ENCODE measurements at regions not wholly inside any gene's neighbourhood (a gene's known extent, or its start where the extent isn't known, plus 50 kb on each side); places are given as distances from the start of the nearest gene placed in this dataset.

DNA sequence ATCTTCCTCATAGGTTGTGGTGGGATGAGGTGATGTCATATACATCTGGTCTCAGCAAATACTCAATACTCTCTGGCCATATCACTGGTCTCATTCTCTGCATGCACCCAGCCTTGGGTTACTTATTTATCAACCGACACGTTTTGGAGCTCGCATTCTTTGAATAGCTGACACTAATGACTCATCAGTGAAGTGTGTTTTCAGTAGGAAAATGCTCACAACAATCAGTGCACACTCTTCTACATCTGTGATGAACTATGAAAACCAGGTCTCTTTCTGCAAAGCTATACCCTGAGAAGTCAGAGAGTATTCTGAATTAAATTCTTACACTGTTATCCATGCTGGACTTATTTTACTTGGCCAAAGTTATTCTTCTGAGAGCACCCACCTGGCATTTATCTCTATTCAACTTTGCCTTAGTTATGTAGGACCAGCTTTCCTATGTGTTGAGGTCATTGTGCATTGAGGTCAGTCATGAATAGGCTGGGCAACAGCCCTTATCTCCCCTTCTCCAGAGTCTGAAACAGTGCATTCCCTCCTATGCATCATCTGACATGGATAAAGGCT, 58.7 kb upstream of the DHX15 start:
- Histone ChIP-seq H2BK12ac (ENCODE audit: low read length) (no peak overlapping the region), H2BK120ac (ENCODE audit: low read depth, low read length) (no peak overlapping the region), H3K79me1 (ENCODE audit: low read depth, low read length) (no peaks in the 10 kb centered on the region), H3K4me3 (ENCODE audit: low read length in 2 of 2) (no peak overlapping the region), H3K14ac (ENCODE audit: low read length) (no peak overlapping the region), H3K27ac (replicated peaks; ENCODE audit: low read length) (no peak overlapping the region), H2AFZ (ENCODE audit: low read length) (no peak overlapping the region), H2BK15ac (ENCODE audit: low read length) (no peak overlapping the region), H2AK5ac (ENCODE audit: low read depth, low read length) (no peak overlapping the region), H3K4me2 (ENCODE audit: insufficient read depth, low read length, poor library complexity, severe bottlenecking) (no peak overlapping the region), H3K23ac (ENCODE audit: low read depth, low read length, poor library complexity) (no peak overlapping the region), H4K91ac (ENCODE audit: low read depth, low read length, poor library complexity) (no peak overlapping the region), H3K18ac (ENCODE audit: low read length) (no peak overlapping the region), H4K8ac (ENCODE audit: low read depth, low read length) (no peak overlapping the region), H3K9me3 (replicated peaks in 1 of 2; ENCODE audit: control insufficient read depth in 2 of 2, insufficient read depth in 1 of 2, low read depth in 1 of 2, low read length in 2 of 2) (no peaks in the 10 kb centered on the region), H3K4me1 (ENCODE audit: control insufficient read depth in 2 of 2, insufficient read depth in 1 of 2, low read depth in 1 of 2, low read length in 2 of 2) (no peaks in the 10 kb centered on the region), H3K4ac (ENCODE audit: low read length) (no peak overlapping the region), H3K36me3 (replicated peaks in 1 of 2; ENCODE audit: control insufficient read depth in 2 of 2, insufficient read depth in 2 of 2, low read length in 2 of 2) (no peaks in the 10 kb centered on the region), H2BK5ac (ENCODE audit: low read length) (no peak overlapping the region), H3K9ac (ENCODE audit: low read depth, low read length, poor library complexity) (no peak overlapping the region), H3K27me3 (ENCODE audit: control insufficient read depth in 3 of 3, insufficient read depth in 3 of 3, low read depth in 1 of 3, low read length in 3 of 3) (no peaks in the 10 kb centered on the region)
- WGBS, 2 donors (ENCODE audit: extremely low coverage in 2 of 2, insufficient read length in 2 of 2, insufficient replicate concordance in 1 of 2) = no CpG with 5 or more reads among the region's 3 CpGs
- no peak for DNase-seq (ENCODE audit: low spot score)

- no peaks in the 10 kb centered on the region for H3K9me3 ChIP-seq (replicated peaks in 1 of 2; ENCODE audit: control insufficient read depth in 2 of 2, insufficient read depth in 1 of 2, low read depth in 1 of 2, low read length in 2 of 2)
- H3K14ac ChIP-seq (ENCODE audit: low read length) = no peak overlapping the region
- H2BK15ac ChIP-seq (ENCODE audit: low read length) = no peak overlapping the region
- no peaks in the 10 kb centered on the region for H3K4me1 ChIP-seq (ENCODE audit: control insufficient read depth in 2 of 2, insufficient read depth in 1 of 2, low read depth in 1 of 2, low read length in 2 of 2)
- H3K36me3 ChIP-seq (replicated peaks in 1 of 2; ENCODE audit: control insufficient read depth in 2 of 2, insufficient read depth in 2 of 2, low read length in 2 of 2) = no peaks in the 10 kb centered on the region
- no peak overlapping the region for H2AK5ac ChIP-seq (ENCODE audit: low read depth, low read length)
- H2BK12ac ChIP-seq (ENCODE audit: low read length) = no peak overlapping the region
- H2AFZ ChIP-seq (ENCODE audit: low read length) = no peak overlapping the region
- DNase-seq (ENCODE audit: low spot score) = no peak
- H3K27me3 ChIP-seq (ENCODE audit: control insufficient read depth in 3 of 3, insufficient read depth in 3 of 3, low read depth in 1 of 3, low read length in 3 of 3) = no peaks in the 10 kb centered on the region
- no peak overlapping the region for H2BK120ac ChIP-seq (ENCODE audit: low read depth, low read length)
- WGBS, 2 donors (ENCODE audit: extremely low coverage in 2 of 2, insufficient read length in 2 of 2, insufficient replicate concordance in 1 of 2) = no CpG with 5 or more reads among the region's 8 CpGs
- no peak overlapping the region for H3K4me2 ChIP-seq (ENCODE audit: insufficient read depth, low read length, poor library complexity, severe bottlenecking)
- H4K8ac ChIP-seq (ENCODE audit: low read depth, low read length) = no peak overlapping the region
- H4K91ac ChIP-seq (ENCODE audit: low read depth, low read length, poor library complexity) = no peak overlapping the region
- H3K79me1 ChIP-seq (ENCODE audit: low read depth, low read length) = no peaks in the 10 kb centered on the region
- H3K4ac ChIP-seq (ENCODE audit: low read length) = no peak overlapping the region
- no peak overlapping the region for H3K4me3 ChIP-seq (ENCODE audit: low read length in 2 of 2)
- H3K9ac ChIP-seq (ENCODE audit: low read depth, low read length, poor library complexity) = no peak overlapping the region
- H3K23ac ChIP-seq (ENCODE audit: low read depth, low read length, poor library complexity) = no peak overlapping the region
- no peak overlapping the region for H3K27ac ChIP-seq (replicated peaks; ENCODE audit: low read length)
- no peak overlapping the region for H2BK5ac ChIP-seq (ENCODE audit: low read length)
- H3K18ac ChIP-seq (ENCODE audit: low read length) = no peak overlapping the region
Observed at GRCh38 chr4:24643774-24644520, 59.6 kb upstream of the DHX15 start.

DNA sequence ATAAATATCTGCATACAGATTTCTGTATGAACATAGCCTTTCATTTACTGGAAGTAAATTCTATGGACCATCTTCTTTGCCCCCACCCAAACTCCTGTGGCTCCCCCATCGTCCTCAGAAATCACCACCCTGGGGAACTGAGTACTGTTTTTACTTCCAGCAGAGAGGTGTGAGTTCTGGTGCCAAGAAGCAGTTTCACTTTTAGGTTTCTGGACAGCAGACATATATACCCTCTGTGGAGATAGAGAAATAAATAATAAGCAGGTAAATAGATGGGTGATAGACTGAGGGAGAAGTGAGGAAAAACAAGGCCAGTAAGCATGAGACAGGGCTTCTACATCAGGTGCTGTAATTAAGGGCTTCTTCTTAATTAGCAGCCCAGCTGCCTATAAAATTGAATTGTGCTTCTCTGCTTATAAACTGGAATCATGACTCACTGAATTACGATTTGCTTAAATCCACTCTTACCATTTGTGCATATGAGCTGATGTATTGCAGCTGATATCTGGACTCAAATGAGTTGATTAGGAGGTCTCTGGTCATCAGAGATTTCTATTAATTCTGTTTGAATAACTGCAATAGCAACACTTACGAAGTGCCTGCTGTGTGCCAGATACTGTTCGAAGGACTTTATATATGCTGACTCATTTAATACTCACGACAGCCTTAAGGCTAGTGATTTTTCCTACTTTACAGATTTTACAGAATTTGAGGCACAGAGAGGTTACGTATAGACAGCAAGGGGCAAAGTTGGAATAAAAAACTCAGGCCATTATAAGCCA, 60.8 kb upstream of the DHX15 start:
- H3K9ac ChIP-seq (ENCODE audit: low read depth, low read length, poor library complexity) = no peak overlapping the region
- H3K4me2 ChIP-seq (ENCODE audit: insufficient read depth, low read length, poor library complexity, severe bottlenecking) = no peak overlapping the region
- no peak overlapping the region for H3K4me3 ChIP-seq (ENCODE audit: low read length in 2 of 2)
- H4K91ac ChIP-seq (ENCODE audit: low read depth, low read length, poor library complexity) = no peak overlapping the region
- H2BK120ac ChIP-seq (ENCODE audit: low read depth, low read length) = no peak overlapping the region
- H3K9me3 ChIP-seq (replicated peaks in 1 of 2; ENCODE audit: control insufficient read depth in 2 of 2, insufficient read depth in 1 of 2, low read depth in 1 of 2, low read length in 2 of 2) = no peaks in the 10 kb centered on the region
- H2AK5ac ChIP-seq (ENCODE audit: low read depth, low read length) = no peak overlapping the region
- no peaks in the 10 kb centered on the region for H3K27me3 ChIP-seq (ENCODE audit: control insufficient read depth in 3 of 3, insufficient read depth in 3 of 3, low read depth in 1 of 3, low read length in 3 of 3)
- WGBS, 2 donors (ENCODE audit: extremely low coverage in 2 of 2, insufficient read length in 2 of 2, insufficient replicate concordance in 1 of 2) = no CpG with 5 or more reads among the region's 6 CpGs
- no peak overlapping the region for H3K23ac ChIP-seq (ENCODE audit: low read depth, low read length, poor library complexity)
- no peak overlapping the region for H2BK12ac ChIP-seq (ENCODE audit: low read length)
- H3K79me1 ChIP-seq (ENCODE audit: low read depth, low read length) = no peaks in the 10 kb centered on the region
- DNase-seq (ENCODE audit: low spot score) = no peak
- H3K18ac ChIP-seq (ENCODE audit: low read length) = no peak overlapping the region
- no peak overlapping the region for H3K27ac ChIP-seq (replicated peaks; ENCODE audit: low read length)
- no peaks in the 10 kb centered on the region for H3K36me3 ChIP-seq (replicated peaks in 1 of 2; ENCODE audit: control insufficient read depth in 2 of 2, insufficient read depth in 2 of 2, low read length in 2 of 2)
- no peak overlapping the region for H4K8ac ChIP-seq (ENCODE audit: low read depth, low read length)
- H3K14ac ChIP-seq (ENCODE audit: low read length) = no peak overlapping the region
- no peaks in the 10 kb centered on the region for H3K4me1 ChIP-seq (ENCODE audit: control insufficient read depth in 2 of 2, insufficient read depth in 1 of 2, low read depth in 1 of 2, low read length in 2 of 2)
- no peak overlapping the region for H2BK5ac ChIP-seq (ENCODE audit: low read length)
- H2BK15ac ChIP-seq (ENCODE audit: low read length) = no peak overlapping the region
- no peak overlapping the region for H2AFZ ChIP-seq (ENCODE audit: low read length)
- H3K4ac ChIP-seq (ENCODE audit: low read length) = no peak overlapping the region
